ENCODE measurements at regions not wholly inside any gene's neighbourhood (a gene's known extent, or its start where the extent isn't known, plus 50 kb on each side); places are given as distances from the start of the nearest gene placed in this dataset.

- Histone ChIP-seq H3K27ac (replicated peaks) (no peak overlapping the region), H3K4me3 (replicated peaks; ENCODE audit: insufficient read depth, low read length) (no peak overlapping the region), H3K27me3 (ENCODE audit: insufficient read depth, poor library complexity, severe bottlenecking) (no peaks in the 10 kb centered on the region)
- no peak for DNase-seq (ENCODE audit: low read depth in 1 of 2, low spot score in 1 of 2)
- TF ChIP-seq, protein P1, sequence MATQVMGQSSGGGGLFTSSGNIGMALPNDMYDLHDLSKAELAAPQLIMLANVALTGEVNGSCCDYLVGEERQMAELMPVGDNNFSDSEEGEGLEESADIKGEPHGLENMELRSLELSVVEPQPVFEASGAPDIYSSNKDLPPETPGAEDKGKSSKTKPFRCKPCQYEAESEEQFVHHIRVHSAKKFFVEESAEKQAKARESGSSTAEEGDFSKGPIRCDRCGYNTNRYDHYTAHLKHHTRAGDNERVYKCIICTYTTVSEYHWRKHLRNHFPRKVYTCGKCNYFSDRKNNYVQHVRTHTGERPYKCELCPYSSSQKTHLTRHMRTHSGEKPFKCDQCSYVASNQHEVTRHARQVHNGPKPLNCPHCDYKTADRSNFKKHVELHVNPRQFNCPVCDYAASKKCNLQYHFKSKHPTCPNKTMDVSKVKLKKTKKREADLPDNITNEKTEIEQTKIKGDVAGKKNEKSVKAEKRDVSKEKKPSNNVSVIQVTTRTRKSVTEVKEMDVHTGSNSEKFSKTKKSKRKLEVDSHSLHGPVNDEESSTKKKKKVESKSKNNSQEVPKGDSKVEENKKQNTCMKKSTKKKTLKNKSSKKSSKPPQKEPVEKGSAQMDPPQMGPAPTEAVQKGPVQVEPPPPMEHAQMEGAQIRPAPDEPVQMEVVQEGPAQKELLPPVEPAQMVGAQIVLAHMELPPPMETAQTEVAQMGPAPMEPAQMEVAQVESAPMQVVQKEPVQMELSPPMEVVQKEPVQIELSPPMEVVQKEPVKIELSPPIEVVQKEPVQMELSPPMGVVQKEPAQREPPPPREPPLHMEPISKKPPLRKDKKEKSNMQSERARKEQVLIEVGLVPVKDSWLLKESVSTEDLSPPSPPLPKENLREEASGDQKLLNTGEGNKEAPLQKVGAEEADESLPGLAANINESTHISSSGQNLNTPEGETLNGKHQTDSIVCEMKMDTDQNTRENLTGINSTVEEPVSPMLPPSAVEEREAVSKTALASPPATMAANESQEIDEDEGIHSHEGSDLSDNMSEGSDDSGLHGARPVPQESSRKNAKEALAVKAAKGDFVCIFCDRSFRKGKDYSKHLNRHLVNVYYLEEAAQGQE (IDR thresholded peaks at IDR 0.05; ENCODE audit: insufficient replicate concordance, low read depth): no peak
- TF ChIP-seq SPI1 (IDR thresholded peaks at IDR 0.05; ENCODE audit: borderline replicate concordance, low read depth) (no peak), GABPA (IDR thresholded peaks at IDR 0.05; ENCODE audit: low read depth) (no peak), POLR2AphosphoS5 (IDR thresholded peaks at IDR 0.05; ENCODE audit: low read depth) (no peak), CTCF (IDR thresholded peaks at IDR 0.05; ENCODE audit: insufficient read depth, low read length) (no peak)
These were observed 56.1 kb upstream of the FUT8 start for GRCh38 chr14:65356327-65356836.

GRCh38 chr14:65357113-65357512 lies 55.4 kb upstream of the FUT8 start:
- no peaks in the 10 kb centered on the region for H3K27me3 ChIP-seq (ENCODE audit: insufficient read depth, poor library complexity, severe bottlenecking)
- DNase-seq (ENCODE audit: low read depth in 1 of 2, low spot score in 1 of 2): no peak
- H3K27ac ChIP-seq (replicated peaks): no peak overlapping the region
- TF ChIP-seq CTCF (IDR thresholded peaks at IDR 0.05; ENCODE audit: insufficient read depth, low read length) (no peak), POLR2AphosphoS5 (IDR thresholded peaks at IDR 0.05; ENCODE audit: low read depth) (no peak), SPI1 (IDR thresholded peaks at IDR 0.05; ENCODE audit: borderline replicate concordance, low read depth) (no peak), GABPA (IDR thresholded peaks at IDR 0.05; ENCODE audit: low read depth) (no peak)
- TF ChIP-seq, protein P1 (IDR thresholded peaks at IDR 0.05; ENCODE audit: insufficient replicate concordance, low read depth): no peak
- no peak overlapping the region for H3K4me3 ChIP-seq (replicated peaks; ENCODE audit: insufficient read depth, low read length)

DNA sequence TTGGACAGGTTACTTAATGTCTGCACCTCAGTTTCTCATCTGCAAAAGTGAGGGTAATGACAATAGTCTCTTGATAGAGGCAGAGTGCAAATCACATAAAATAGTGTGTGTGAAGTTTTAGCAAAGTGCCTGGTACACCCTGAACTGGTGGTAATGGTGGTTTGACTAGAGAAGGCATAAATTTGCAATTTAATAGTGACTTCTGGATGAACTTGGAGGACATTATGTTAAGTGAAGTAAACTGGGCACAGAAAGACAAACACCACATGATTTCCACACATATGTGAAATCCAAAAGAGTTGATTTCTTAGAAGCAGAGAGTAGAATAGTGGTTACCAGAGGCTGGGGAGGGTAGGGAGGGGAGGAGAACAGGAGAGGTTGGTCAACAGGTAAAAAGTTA lies 54.8 kb upstream of the FUT8 start:
- Histone ChIP-seq H3K4me3 (replicated peaks; ENCODE audit: insufficient read depth, low read length) (no peak overlapping the region), H3K27me3 (ENCODE audit: insufficient read depth, poor library complexity, severe bottlenecking) (no peaks in the 10 kb centered on the region), H3K27ac (replicated peaks) (no peak overlapping the region)
- TF ChIP-seq POLR2AphosphoS5 (IDR thresholded peaks at IDR 0.05; ENCODE audit: low read depth): no peak
- no peak for TF ChIP-seq CTCF (IDR thresholded peaks at IDR 0.05; ENCODE audit: insufficient read depth, low read length)
- no peak for TF ChIP-seq SPI1 (IDR thresholded peaks at IDR 0.05; ENCODE audit: borderline replicate concordance, low read depth)
- no peak for TF ChIP-seq GABPA (IDR thresholded peaks at IDR 0.05; ENCODE audit: low read depth)
- TF ChIP-seq, protein P1 (IDR thresholded peaks at IDR 0.05; ENCODE audit: insufficient replicate concordance, low read depth): no peak
- DNase-seq (ENCODE audit: low read depth in 1 of 2, low spot score in 1 of 2): no peak

All from HL-60 (cell line).